ENCODE measurements at regions not wholly inside any gene's neighbourhood (a gene's known extent, or its start where the extent isn't known, plus 50 kb on each side); places are given as distances from the start of the nearest gene placed in this dataset.

DNA sequence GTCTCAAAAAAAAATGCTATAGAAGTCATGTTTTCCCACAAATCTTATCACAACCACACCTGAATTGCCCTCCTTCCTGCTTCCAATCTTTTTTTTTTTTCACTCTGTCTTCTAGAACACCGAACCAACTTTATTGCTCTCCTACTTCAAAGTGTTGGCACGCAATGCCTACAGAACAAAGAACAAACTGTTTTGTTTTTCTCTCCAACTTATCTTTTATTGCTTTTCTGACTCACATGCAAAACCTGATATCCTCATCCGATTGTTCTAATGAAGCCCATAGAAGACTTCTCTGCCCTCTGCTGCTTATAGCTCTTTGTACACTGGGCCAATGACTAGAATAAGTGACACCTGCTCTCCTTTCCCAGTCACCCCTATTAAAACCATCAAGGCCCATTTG is 602.8 kb downstream of the EPHA4 start (continued):
- TF ChIP-seq, protein P1, sequence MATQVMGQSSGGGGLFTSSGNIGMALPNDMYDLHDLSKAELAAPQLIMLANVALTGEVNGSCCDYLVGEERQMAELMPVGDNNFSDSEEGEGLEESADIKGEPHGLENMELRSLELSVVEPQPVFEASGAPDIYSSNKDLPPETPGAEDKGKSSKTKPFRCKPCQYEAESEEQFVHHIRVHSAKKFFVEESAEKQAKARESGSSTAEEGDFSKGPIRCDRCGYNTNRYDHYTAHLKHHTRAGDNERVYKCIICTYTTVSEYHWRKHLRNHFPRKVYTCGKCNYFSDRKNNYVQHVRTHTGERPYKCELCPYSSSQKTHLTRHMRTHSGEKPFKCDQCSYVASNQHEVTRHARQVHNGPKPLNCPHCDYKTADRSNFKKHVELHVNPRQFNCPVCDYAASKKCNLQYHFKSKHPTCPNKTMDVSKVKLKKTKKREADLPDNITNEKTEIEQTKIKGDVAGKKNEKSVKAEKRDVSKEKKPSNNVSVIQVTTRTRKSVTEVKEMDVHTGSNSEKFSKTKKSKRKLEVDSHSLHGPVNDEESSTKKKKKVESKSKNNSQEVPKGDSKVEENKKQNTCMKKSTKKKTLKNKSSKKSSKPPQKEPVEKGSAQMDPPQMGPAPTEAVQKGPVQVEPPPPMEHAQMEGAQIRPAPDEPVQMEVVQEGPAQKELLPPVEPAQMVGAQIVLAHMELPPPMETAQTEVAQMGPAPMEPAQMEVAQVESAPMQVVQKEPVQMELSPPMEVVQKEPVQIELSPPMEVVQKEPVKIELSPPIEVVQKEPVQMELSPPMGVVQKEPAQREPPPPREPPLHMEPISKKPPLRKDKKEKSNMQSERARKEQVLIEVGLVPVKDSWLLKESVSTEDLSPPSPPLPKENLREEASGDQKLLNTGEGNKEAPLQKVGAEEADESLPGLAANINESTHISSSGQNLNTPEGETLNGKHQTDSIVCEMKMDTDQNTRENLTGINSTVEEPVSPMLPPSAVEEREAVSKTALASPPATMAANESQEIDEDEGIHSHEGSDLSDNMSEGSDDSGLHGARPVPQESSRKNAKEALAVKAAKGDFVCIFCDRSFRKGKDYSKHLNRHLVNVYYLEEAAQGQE (tag by site-specific recombination; IDR thresholded peaks at IDR 0.05), result no peak
- no peak for TF ChIP-seq GLIS2 (tag by site-specific recombination; IDR thresholded peaks at IDR 0.05)
- TF ChIP-seq ZNF792 (tag by site-specific recombination; IDR thresholded peaks at IDR 0.05), result no peak
- TF ChIP-seq ZNF174 (tag by site-specific recombination; IDR thresholded peaks at IDR 0.05), result no peak
- TF ChIP-seq, protein P2, sequence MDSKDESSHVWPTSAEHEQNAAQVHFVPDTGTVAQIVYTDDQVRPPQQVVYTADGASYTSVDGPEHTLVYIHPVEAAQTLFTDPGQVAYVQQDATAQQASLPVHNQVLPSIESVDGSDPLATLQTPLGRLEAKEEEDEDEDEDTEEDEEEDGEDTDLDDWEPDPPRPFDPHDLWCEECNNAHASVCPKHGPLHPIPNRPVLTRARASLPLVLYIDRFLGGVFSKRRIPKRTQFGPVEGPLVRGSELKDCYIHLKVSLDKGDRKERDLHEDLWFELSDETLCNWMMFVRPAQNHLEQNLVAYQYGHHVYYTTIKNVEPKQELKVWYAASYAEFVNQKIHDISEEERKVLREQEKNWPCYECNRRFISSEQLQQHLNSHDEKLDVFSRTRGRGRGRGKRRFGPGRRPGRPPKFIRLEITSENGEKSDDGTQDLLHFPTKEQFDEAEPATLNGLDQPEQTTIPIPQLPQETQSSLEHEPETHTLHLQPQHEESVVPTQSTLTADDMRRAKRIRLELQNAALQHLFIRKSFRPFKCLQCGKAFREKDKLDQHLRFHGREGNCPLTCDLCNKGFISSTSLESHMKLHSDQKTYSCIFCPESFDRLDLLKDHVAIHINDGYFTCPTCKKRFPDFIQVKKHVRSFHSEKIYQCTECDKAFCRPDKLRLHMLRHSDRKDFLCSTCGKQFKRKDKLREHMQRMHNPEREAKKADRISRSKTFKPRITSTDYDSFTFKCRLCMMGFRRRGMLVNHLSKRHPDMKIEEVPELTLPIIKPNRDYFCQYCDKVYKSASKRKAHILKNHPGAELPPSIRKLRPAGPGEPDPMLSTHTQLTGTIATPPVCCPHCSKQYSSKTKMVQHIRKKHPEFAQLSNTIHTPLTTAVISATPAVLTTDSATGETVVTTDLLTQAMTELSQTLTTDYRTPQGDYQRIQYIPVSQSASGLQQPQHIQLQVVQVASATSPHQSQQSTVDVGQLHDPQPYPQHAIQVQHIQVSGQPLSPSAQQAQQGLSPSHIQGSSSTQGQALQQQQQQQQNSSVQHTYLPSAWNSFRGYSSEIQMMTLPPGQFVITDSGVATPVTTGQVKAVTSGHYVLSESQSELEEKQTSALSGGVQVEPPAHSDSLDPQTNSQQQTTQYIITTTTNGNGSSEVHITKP (tag by site-specific recombination; IDR thresholded peaks at IDR 0.05), result 0 out of 2 replicates have a peak, but pooled peaks have one; percentile 14
- no peak for TF ChIP-seq EGR2 (tag by site-specific recombination; IDR thresholded peaks at IDR 0.05; ENCODE audit: low read depth)
- TF ChIP-seq SP7 (tag by site-specific recombination; IDR thresholded peaks at IDR 0.05), result peak; percentile 55
- TF ChIP-seq, protein P3, sequence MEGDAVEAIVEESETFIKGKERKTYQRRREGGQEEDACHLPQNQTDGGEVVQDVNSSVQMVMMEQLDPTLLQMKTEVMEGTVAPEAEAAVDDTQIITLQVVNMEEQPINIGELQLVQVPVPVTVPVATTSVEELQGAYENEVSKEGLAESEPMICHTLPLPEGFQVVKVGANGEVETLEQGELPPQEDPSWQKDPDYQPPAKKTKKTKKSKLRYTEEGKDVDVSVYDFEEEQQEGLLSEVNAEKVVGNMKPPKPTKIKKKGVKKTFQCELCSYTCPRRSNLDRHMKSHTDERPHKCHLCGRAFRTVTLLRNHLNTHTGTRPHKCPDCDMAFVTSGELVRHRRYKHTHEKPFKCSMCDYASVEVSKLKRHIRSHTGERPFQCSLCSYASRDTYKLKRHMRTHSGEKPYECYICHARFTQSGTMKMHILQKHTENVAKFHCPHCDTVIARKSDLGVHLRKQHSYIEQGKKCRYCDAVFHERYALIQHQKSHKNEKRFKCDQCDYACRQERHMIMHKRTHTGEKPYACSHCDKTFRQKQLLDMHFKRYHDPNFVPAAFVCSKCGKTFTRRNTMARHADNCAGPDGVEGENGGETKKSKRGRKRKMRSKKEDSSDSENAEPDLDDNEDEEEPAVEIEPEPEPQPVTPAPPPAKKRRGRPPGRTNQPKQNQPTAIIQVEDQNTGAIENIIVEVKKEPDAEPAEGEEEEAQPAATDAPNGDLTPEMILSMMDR (tag by site-specific recombination; IDR thresholded peaks at IDR 0.05), result 0 out of 2 replicates have a peak, but pooled peaks have one; percentile 6
- no peak for TF ChIP-seq YY1 (tag by site-specific recombination; IDR thresholded peaks at IDR 0.05)
- no peak for TF ChIP-seq ZNF416 (tag by site-specific recombination; IDR thresholded peaks at IDR 0.05)
- no peak for TF ChIP-seq ZNF521 (tag by site-specific recombination; IDR thresholded peaks at IDR 0.05)
- peak; percentile 87 for TF ChIP-seq FEZF1 (tag by site-specific recombination; IDR thresholded peaks at IDR 0.05)
- TF ChIP-seq ZNF677 (tag by site-specific recombination; IDR thresholded peaks at IDR 0.05), result no peak
- no peak for TF ChIP-seq ZNF558 (tag by site-specific recombination; IDR thresholded peaks at IDR 0.05)
- TF ChIP-seq, protein P4, sequence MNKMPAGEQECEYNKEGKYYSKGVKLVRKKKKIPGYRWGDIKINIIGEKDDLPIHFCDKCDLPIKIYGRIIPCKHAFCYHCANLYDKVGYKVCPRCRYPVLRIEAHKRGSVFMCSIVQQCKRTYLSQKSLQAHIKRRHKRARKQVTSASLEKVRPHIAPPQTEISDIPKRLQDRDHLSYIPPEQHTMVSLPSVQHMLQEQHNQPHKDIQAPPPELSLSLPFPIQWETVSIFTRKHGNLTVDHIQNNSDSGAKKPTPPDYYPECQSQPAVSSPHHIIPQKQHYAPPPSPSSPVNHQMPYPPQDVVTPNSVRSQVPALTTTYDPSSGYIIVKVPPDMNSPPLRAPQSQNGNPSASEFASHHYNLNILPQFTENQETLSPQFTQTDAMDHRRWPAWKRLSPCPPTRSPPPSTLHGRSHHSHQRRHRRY (tag by site-specific recombination; IDR thresholded peaks at IDR 0.05), result no peak
- no peak for TF ChIP-seq ZBTB8A (tag by site-specific recombination; IDR thresholded peaks at IDR 0.05)
- TF ChIP-seq ZEB2 (tag by site-specific recombination; IDR thresholded peaks at IDR 0.05), result peak; percentile 29; the same call in 1 of the 2 replicates
- no peak for TF ChIP-seq ZNF660 (tag by site-specific recombination; IDR thresholded peaks at IDR 0.05)
- peak; percentile 10; the same call in 1 of the 2 replicates for TF ChIP-seq ZNF654 (tag by site-specific recombination; IDR thresholded peaks at IDR 0.05; ENCODE audit: low read depth)
- TF ChIP-seq ZNF335 (tag by site-specific recombination; conservative IDR thresholded peaks at IDR 0.05), result no peak
- no peak for TF ChIP-seq ZNF19 (tag by site-specific recombination; IDR thresholded peaks at IDR 0.05; ENCODE audit: low read depth)
- TF ChIP-seq MZF1 (tag by site-specific recombination; IDR thresholded peaks at IDR 0.05; ENCODE audit: borderline replicate concordance), result no peak
- TF ChIP-seq, protein P5, sequence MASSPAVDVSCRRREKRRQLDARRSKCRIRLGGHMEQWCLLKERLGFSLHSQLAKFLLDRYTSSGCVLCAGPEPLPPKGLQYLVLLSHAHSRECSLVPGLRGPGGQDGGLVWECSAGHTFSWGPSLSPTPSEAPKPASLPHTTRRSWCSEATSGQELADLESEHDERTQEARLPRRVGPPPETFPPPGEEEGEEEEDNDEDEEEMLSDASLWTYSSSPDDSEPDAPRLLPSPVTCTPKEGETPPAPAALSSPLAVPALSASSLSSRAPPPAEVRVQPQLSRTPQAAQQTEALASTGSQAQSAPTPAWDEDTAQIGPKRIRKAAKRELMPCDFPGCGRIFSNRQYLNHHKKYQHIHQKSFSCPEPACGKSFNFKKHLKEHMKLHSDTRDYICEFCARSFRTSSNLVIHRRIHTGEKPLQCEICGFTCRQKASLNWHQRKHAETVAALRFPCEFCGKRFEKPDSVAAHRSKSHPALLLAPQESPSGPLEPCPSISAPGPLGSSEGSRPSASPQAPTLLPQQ (tag by site-specific recombination; IDR thresholded peaks at IDR 0.05), result no peak
- peak; percentile 70; the same call in 1 of the 2 replicates for TF ChIP-seq BCL11A (tag by site-specific recombination; IDR thresholded peaks at IDR 0.05; ENCODE audit: low read depth)
- TF ChIP-seq ZNF701 (tag by site-specific recombination; IDR thresholded peaks at IDR 0.05), result no peak
- no peak for TF ChIP-seq ZNF133 (tag by site-specific recombination; IDR thresholded peaks at IDR 0.05)
- TF ChIP-seq, protein P6, sequence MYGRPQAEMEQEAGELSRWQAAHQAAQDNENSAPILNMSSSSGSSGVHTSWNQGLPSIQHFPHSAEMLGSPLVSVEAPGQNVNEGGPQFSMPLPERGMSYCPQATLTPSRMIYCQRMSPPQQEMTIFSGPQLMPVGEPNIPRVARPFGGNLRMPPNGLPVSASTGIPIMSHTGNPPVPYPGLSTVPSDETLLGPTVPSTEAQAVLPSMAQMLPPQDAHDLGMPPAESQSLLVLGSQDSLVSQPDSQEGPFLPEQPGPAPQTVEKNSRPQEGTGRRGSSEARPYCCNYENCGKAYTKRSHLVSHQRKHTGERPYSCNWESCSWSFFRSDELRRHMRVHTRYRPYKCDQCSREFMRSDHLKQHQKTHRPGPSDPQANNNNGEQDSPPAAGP (tag by site-specific recombination; IDR thresholded peaks at IDR 0.05), result no peak
- no peak for TF ChIP-seq ZNF121 (tag by site-specific recombination; IDR thresholded peaks at IDR 0.05)
- no peak for TF ChIP-seq ZNF837 (tag by site-specific recombination; IDR thresholded peaks at IDR 0.05)
